ENCODE measurements at regions not wholly inside any gene's neighbourhood (a gene's known extent, or its start where the extent isn't known, plus 50 kb on each side); places are given as distances from the start of the nearest gene placed in this dataset.

DNA sequence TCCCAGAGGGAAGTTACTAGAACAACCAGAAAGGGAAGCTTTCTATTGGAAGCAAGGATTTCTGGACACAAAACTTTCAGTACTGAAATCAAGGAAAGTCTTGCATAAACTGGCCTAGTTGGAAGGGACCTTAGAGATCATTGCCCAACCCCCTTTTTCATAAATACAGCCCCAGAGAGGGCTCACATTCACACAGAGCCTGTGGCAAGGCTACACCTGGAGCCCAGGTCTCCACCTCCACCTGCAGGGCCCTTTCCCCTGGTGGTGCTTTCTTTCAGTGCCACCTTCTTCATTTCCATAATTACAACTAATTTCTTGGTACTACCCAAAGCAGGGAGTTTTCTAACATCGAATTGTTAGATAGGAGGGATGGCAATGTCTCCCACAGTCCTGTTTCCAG is 85.7 kb downstream of the ADRB2 start:
- CTCF ChIA-PET = interaction anchor here (0.6 to 5.4 kb wide), 24 partner anchors 8 to 203 kb away, joined by 3 to 46 read pairs (median 6); partner anchors contain the start of gene ADRB2
- FAIRE-seq = no peak
- POLR2A ChIA-PET = interaction anchor here (0.6 kb wide), 1 partner anchor 86 kb away, joined by 3 read pairs; the partner anchor contains the start of gene ADRB2

DNA sequence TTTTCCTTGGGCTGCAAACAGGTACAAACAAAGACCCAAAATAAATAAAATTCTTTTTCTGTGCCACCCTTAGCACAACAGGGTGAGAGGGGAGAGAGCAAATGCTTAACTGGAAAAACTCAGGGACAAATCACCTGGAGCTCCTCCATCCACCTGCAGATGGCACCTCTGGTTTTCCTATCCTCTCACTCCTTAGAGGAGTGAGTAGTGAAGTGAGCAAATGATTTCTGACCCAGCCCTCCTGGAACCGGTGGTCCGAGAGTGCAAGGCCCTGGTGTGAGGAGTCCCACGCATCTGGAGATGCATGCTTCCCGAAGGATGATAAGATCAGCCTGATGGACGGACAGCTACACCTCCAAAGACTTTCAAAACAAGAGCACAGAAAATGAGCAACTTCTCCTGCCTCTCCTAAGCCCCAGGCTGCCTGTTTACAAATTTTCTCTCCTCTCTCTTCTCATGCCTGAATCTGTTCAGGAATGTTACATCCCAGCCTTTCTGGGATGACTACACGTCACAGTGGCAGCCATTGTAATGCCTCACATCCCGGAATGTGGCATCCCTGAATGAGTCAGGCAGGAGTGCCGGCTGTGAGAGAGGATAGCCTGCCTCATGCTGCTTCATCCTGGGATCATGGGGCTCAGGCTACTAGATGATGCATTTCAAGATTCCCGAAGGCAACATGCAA is 86.4 kb downstream of the ADRB2 start:
- WGBS (ENCODE audit: missing lambda C conversion rate) = 5% methylated on average over 9 of the region's 9 CpGs
- Histone ChIP-seq H3K4me2 (peak overlapping the region; percentile 62), H3K4me3 (no peak overlapping the region), H3K4me1 (peaks cover 37% of the 10 kb centered on the region), H3K9me3 (no peaks in the 10 kb centered on the region), H3K27ac (peak overlapping the region; percentile 43 to 59; a peak in 5 of 6 replicates)
- DNase-seq (ENCODE audit: low read depth in 1 of 2, low spot score in 1 of 2) = peak; percentile 82
- TF ChIP-seq, protein P1, sequence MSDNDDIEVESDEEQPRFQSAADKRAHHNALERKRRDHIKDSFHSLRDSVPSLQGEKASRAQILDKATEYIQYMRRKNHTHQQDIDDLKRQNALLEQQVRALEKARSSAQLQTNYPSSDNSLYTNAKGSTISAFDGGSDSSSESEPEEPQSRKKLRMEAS (IDR thresholded peaks at IDR 0.05) = peak; percentile 74
- TF ChIP-seq, protein P2, sequence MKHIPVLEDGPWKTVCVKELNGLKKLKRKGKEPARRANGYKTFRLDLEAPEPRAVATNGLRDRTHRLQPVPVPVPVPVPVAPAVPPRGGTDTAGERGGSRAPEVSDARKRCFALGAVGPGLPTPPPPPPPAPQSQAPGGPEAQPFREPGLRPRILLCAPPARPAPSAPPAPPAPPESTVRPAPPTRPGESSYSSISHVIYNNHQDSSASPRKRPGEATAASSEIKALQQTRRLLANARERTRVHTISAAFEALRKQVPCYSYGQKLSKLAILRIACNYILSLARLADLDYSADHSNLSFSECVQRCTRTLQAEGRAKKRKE (CRISPR knock-in tag; IDR thresholded peaks at IDR 0.05; ENCODE audit: low read depth) = 0 out of 2 replicates have a peak, but pooled peaks have one; percentile 15
- TF ChIP-seq, protein P3, sequence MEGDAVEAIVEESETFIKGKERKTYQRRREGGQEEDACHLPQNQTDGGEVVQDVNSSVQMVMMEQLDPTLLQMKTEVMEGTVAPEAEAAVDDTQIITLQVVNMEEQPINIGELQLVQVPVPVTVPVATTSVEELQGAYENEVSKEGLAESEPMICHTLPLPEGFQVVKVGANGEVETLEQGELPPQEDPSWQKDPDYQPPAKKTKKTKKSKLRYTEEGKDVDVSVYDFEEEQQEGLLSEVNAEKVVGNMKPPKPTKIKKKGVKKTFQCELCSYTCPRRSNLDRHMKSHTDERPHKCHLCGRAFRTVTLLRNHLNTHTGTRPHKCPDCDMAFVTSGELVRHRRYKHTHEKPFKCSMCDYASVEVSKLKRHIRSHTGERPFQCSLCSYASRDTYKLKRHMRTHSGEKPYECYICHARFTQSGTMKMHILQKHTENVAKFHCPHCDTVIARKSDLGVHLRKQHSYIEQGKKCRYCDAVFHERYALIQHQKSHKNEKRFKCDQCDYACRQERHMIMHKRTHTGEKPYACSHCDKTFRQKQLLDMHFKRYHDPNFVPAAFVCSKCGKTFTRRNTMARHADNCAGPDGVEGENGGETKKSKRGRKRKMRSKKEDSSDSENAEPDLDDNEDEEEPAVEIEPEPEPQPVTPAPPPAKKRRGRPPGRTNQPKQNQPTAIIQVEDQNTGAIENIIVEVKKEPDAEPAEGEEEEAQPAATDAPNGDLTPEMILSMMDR (IDR thresholded peaks at IDR 0.05) = peak; percentile 52
- TF ChIP-seq EP300 (IDR thresholded peaks at IDR 0.05) (peak in 1 of 2 experiments; percentile 29; a peak in 1 of 5 replicates), SMC3 (IDR thresholded peaks at IDR 0.05) (peak; percentile 67), MAZ (IDR thresholded peaks at IDR 0.05; ENCODE audit: borderline replicate concordance, low read depth, low read length) (no peak), NR3C1 (IDR thresholded peaks at IDR 0.05) (no peak), KDM1A (IDR thresholded peaks at IDR 0.05; ENCODE audit: low read depth) (no peak), RNF2 (IDR thresholded peaks at IDR 0.05; ENCODE audit: borderline replicate concordance, low read depth) (no peak), RARB (CRISPR knock-in tag; IDR thresholded peaks at IDR 0.05) (no peak), EHF (CRISPR knock-in tag; IDR thresholded peaks at IDR 0.05) (no peak), EHMT2 (IDR thresholded peaks at IDR 0.05; ENCODE audit: low read depth) (no peak), GATA3 (IDR thresholded peaks at IDR 0.05; ENCODE audit: borderline replicate concordance) (peak; percentile 54; the same call in 1 of the 2 replicates), HOXB5 (CRISPR knock-in tag; IDR thresholded peaks at IDR 0.05) (peak; percentile 18; the same call in 1 of the 2 replicates), TP53 (CRISPR knock-in tag; IDR thresholded peaks at IDR 0.05) (no peak), RAD21 (conservative IDR thresholded peaks at IDR 0.05 in 1 of 2, IDR thresholded peaks at IDR 0.05 in 1 of 2) (peak; percentile 65 to 66), JUNB (IDR thresholded peaks at IDR 0.05) (0 out of 2 replicates have a peak, but pooled peaks have one; percentile 12), TFCP2L1 (CRISPR knock-in tag; IDR thresholded peaks at IDR 0.05) (no peak), NFE2L2 (conservative IDR thresholded peaks at IDR 0.05; ENCODE audit: low read length) (no peak), CBX2 (IDR thresholded peaks at IDR 0.05; ENCODE audit: borderline replicate concordance, low read depth) (no peak), FOSL2 (IDR thresholded peaks at IDR 0.05) (peak; percentile 12; the same call in 1 of the 2 replicates), FOSL2 (CRISPR knock-in tag; IDR thresholded peaks at IDR 0.05) (peak; percentile 93)
- TF ChIP-seq, protein P4, sequence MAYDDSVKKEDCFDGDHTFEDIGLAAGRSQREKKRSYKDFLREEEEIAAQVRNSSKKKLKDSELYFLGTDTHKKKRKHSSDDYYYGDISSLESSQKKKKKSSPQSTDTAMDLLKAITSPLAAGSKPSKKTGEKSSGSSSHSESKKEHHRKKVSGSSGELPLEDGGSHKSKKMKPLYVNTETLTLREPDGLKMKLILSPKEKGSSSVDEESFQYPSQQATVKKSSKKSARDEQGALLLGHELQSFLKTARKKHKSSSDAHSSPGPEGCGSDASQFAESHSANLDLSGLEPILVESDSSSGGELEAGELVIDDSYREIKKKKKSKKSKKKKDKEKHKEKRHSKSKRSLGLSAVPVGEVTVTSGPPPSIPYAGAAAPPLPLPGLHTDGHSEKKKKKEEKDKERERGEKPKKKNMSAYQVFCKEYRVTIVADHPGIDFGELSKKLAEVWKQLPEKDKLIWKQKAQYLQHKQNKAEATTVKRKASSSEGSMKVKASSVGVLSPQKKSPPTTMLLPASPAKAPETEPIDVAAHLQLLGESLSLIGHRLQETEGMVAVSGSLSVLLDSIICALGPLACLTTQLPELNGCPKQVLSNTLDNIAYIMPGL (CRISPR knock-in tag; IDR thresholded peaks at IDR 0.05; ENCODE audit: borderline replicate concordance) = no peak
- TF ChIP-seq, protein P5, sequence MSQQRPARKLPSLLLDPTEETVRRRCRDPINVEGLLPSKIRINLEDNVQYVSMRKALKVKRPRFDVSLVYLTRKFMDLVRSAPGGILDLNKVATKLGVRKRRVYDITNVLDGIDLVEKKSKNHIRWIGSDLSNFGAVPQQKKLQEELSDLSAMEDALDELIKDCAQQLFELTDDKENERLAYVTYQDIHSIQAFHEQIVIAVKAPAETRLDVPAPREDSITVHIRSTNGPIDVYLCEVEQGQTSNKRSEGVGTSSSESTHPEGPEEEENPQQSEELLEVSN (IDR thresholded peaks at IDR 0.05; ENCODE audit: borderline replicate concordance, low read depth) = peak; percentile 44; the same call in 1 of the 2 replicates
- POLR2A ChIA-PET = interaction anchor here (0.6 kb wide), 1 partner anchor 87 kb away, joined by 3 read pairs; the partner anchor contains the start of gene ADRB2
- CTCF ChIA-PET = interaction anchor here (0.6 to 5.4 kb wide), 29 partner anchors 9 to 733 kb away, joined by 3 to 46 read pairs (median 5); partner anchors contain the start of gene ADRB2
- no peak for FAIRE-seq
- ATAC-seq = peak; percentile 91 to 96

More for the DNA sequence above, 85.7 kb downstream of the ADRB2 start:
- Histone ChIP-seq H3K4me3 (no peak overlapping the region), H3K27ac (peak overlapping the region; percentile 23 to 59; a peak in 4 of 6 replicates), H3K4me1 (peaks cover 37% of the 10 kb centered on the region), H3K4me2 (peak overlapping the region; percentile 62; the same call in 2 of the 3 replicates), H3K9me3 (no peaks in the 10 kb centered on the region)
- TF ChIP-seq NFE2L2 (conservative IDR thresholded peaks at IDR 0.05; ENCODE audit: low read length) = no peak
- TF ChIP-seq ZC3H11A (IDR thresholded peaks at IDR 0.05) = no peak
- WGBS (ENCODE audit: missing lambda C conversion rate) = 14% methylated on average over 1 of the region's 1 CpG
- no peak for DNase-seq (ENCODE audit: low read depth in 1 of 2, low spot score in 1 of 2)
- ATAC-seq = no peak

Data from A549 (cell line).